IPS DF 4.7 (cell line): ENCODE measurements at regions not wholly inside any gene's neighbourhood (a gene's known extent, or its start where the extent isn't known, plus 50 kb on each side); places are given as distances from the start of the nearest gene placed in this dataset.
A peak's percentile ranks its signal among the peaks of the same experiment; 100 is the strongest.

Source experiments
- DNase-seq: peaks from one replicate; pipeline ENCODE4 v3.0.0-alpha.2; 2013; ENCODE audit warnings: low spot score; ENCODE audit errors: extremely low read depth

GRCh38 chr7:86013662-86014061 lies 630.0 kb upstream of the GRM3 start:
- DNase-seq, result no peak

- DNase-seq, result no peak
Measured at GRCh38 chr7:86012971-86013370, 630.7 kb upstream of the GRM3 start.

GRCh38 chr7:86008898-86009297 lies 634.8 kb upstream of the GRM3 start:
- no peak for DNase-seq

GRCh38 chr7:86006909-86007308 lies 636.8 kb upstream of the GRM3 start:
- no peak for DNase-seq

GRCh38 chr7:86002858-86003257 lies 640.9 kb upstream of the GRM3 start:
- no peak for DNase-seq

GRCh38 chr7:85997515-85997914 lies 646.2 kb upstream of the GRM3 start:
- DNase-seq, result no peak

GRCh38 chr7:85995101-85995500 lies 648.6 kb upstream of the GRM3 start:
- no peak for DNase-seq

- no peak for DNase-seq
Measured at GRCh38 chr7:85980740-85981139, 663.0 kb upstream of the GRM3 start.

- DNase-seq, result no peak
Measured at GRCh38 chr7:85974176-85974575, 669.5 kb upstream of the GRM3 start.

- no peak for DNase-seq
Measured at GRCh38 chr7:85972504-85973141, 671.1 kb upstream of the GRM3 start.

GRCh38 chr7:85954961-85955360 lies 688.7 kb upstream of the GRM3 start:
- no peak for DNase-seq

- DNase-seq, result no peak
Measured at GRCh38 chr7:85950871-85951270, 692.8 kb upstream of the GRM3 start.

GRCh38 chr7:85950418-85950817 lies 693.3 kb upstream of the GRM3 start:
- no peak for DNase-seq

- no peak for DNase-seq
Measured at GRCh38 chr7:85947767-85948166, 695.9 kb upstream of the GRM3 start.

GRCh38 chr7:85940798-85941197 lies 702.9 kb upstream of the GRM3 start:
- no peak for DNase-seq

GRCh38 chr7:85931919-85932318 lies 711.8 kb upstream of the GRM3 start:
- DNase-seq, result no peak

- peak; percentile 16 for DNase-seq
Measured at GRCh38 chr7:85928500-85928899, 715.2 kb upstream of the GRM3 start.

GRCh38 chr7:85927226-85927625 lies 716.5 kb upstream of the GRM3 start:
- DNase-seq, result no peak

GRCh38 chr7:85924062-85924461 lies 719.6 kb upstream of the GRM3 start:
- DNase-seq, result no peak

- no peak for DNase-seq
Measured at GRCh38 chr7:85916016-85916415, 727.7 kb upstream of the GRM3 start.

GRCh38 chr7:85914437-85914836 lies 727.6 kb upstream of the SEMA3D start:
- DNase-seq, result no peak

GRCh38 chr7:85908051-85908450 lies 721.2 kb upstream of the SEMA3D start:
- DNase-seq, result no peak

- DNase-seq, result no peak
Measured at GRCh38 chr7:85897967-85898366, 711.1 kb upstream of the SEMA3D start.

GRCh38 chr7:85896531-85896930 lies 709.7 kb upstream of the SEMA3D start:
- no peak for DNase-seq
